ENCODE measurements at regions not wholly inside any gene's neighbourhood (a gene's known extent, or its start where the extent isn't known, plus 50 kb on each side); places are given as distances from the start of the nearest gene placed in this dataset.

DNA sequence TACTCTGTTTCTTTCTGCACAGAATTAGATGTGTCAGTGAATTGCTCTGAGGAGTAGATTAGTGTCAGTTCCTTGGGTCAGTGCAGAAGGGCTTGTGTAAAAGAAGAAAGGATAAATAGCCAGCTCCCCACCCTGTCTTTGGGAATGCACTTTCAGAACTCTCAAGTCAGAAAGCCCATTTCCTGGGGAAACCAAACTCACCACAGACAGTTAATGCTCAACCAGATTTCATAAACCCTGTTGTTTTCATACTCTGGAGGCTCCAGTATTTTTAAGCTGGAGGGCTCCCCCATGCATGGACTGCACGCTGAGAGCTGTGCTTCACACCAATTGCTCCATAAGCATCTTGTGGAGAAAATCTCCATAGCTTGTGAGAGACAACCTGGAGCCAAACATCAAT is 449.7 kb downstream of the CDH26 start:
- no peak for TF ChIP-seq POLR2AphosphoS5 (IDR thresholded peaks at IDR 0.05; ENCODE audit: low read depth, low read length)
- TF ChIP-seq TAF1 (IDR thresholded peaks at IDR 0.05; ENCODE audit: low read depth, low read length), result no peak
- TF ChIP-seq SPI1 (IDR thresholded peaks at IDR 0.05; ENCODE audit: low read depth, low read length), result no peak
- no peak for TF ChIP-seq POLR2A (IDR thresholded peaks at IDR 0.05; ENCODE audit: low read depth, low read length)
- TF ChIP-seq POU2F2 (IDR thresholded peaks at IDR 0.05; ENCODE audit: low read depth, low read length), result no peak
- no peak for TF ChIP-seq PAX5 (IDR thresholded peaks at IDR 0.05; ENCODE audit: insufficient read depth, low read length, severe bottlenecking)
- DNase-seq (ENCODE audit: insufficient read length, low spot score) (no peak), FAIRE-seq (no peak)

DNA sequence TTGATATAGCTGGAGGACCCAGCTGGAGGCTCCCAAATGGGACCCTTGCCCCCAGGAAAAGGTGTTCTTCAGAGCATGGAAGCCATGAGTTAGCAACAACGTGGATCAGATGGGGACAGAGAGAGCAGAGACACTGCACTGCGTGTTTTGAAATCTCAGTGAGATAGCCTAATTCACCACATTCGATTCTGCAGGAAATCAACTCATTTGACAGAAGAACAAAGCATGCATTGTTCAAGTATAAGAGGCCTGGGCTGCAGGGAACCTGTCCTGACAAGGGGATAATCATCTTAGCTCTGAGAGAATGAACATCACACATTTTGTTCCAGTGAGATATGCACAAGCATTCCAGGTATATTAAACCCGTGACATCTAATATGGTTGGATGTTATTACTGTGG is 450.2 kb downstream of the CDH26 start:
- DNase-seq (ENCODE audit: insufficient read length, low spot score) (no peak), FAIRE-seq (no peak)
- TF ChIP-seq POLR2A (IDR thresholded peaks at IDR 0.05; ENCODE audit: low read depth, low read length), result no peak
- TF ChIP-seq POU2F2 (IDR thresholded peaks at IDR 0.05; ENCODE audit: low read depth, low read length), result no peak
- no peak for TF ChIP-seq PAX5 (IDR thresholded peaks at IDR 0.05; ENCODE audit: insufficient read depth, low read length, severe bottlenecking)
- no peak for TF ChIP-seq TAF1 (IDR thresholded peaks at IDR 0.05; ENCODE audit: low read depth, low read length)

DNA sequence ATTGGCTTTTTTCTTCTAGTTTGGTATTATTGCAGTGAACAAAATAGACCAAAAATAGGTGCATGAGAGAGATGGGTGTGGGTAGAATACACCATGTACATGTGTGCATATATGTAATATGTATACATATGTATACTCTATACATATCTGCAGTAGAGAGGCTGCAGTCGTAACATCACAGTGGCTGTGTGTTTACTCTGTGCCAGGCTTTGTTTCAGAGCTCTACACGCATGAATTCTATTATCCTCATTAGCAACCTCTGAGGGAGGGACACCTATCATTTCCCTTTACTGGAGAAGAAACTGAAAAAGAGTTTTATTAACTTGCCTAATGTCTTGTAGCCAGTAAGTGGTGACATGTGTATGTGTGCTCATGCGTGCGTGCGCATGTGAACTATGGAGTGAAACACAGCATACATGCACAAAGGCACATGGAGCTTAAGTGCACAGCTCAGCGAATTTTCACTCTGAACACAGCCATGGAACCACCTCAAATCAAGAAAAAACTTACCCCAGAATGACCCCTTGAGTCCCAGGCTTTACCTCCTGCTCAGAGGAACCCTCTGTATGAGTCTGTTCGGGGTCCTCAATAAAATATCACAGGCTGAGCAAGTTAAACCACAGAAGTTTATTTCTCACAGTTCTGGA is 452.5 kb downstream of the CDH26 start:
- no peak for TF ChIP-seq PAX5 (IDR thresholded peaks at IDR 0.05; ENCODE audit: insufficient read depth, low read length, severe bottlenecking)
- TF ChIP-seq POU2F2 (IDR thresholded peaks at IDR 0.05; ENCODE audit: low read depth, low read length), result no peak
- TF ChIP-seq TAF1 (IDR thresholded peaks at IDR 0.05; ENCODE audit: low read depth, low read length), result no peak
- no peak for TF ChIP-seq POLR2A (IDR thresholded peaks at IDR 0.05; ENCODE audit: low read depth, low read length)
- no peak for TF ChIP-seq POLR2AphosphoS5 (IDR thresholded peaks at IDR 0.05; ENCODE audit: low read depth, low read length)
- no peak for TF ChIP-seq SPI1 (IDR thresholded peaks at IDR 0.05; ENCODE audit: low read depth, low read length)
- no peak for FAIRE-seq
- no peak for DNase-seq (ENCODE audit: insufficient read length, low spot score)

DNA sequence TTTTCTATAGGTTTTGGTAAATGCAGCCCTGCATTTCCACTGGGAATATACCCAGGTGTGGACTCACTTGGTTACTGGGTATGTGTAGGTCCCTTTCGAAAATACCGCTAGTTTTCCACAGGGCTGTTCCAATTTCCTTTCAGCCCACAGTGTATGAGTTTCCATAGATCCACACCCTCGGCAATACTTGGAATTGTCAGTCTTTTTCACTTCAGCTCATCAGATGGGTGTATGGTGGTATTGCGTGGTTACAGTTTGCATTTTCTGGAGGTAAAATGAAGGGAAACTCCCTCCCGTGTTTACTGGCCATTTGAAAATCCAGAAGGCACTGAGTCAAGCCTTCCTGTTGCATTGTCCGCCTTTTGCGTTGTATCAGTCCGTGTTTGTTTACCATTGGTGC is 453.6 kb downstream of the CDH26 start:
- DNase-seq (ENCODE audit: insufficient read length, low spot score) (no peak), FAIRE-seq (no peak)
- TF ChIP-seq POLR2AphosphoS5 (IDR thresholded peaks at IDR 0.05; ENCODE audit: low read depth, low read length), result no peak
- TF ChIP-seq PAX5 (IDR thresholded peaks at IDR 0.05; ENCODE audit: insufficient read depth, low read length, severe bottlenecking), result no peak
- TF ChIP-seq POU2F2 (IDR thresholded peaks at IDR 0.05; ENCODE audit: low read depth, low read length), result no peak
- no peak for TF ChIP-seq SPI1 (IDR thresholded peaks at IDR 0.05; ENCODE audit: low read depth, low read length)
- no peak for TF ChIP-seq POLR2A (IDR thresholded peaks at IDR 0.05; ENCODE audit: low read depth, low read length)
- no peak for TF ChIP-seq TAF1 (IDR thresholded peaks at IDR 0.05; ENCODE audit: low read depth, low read length)

DNA sequence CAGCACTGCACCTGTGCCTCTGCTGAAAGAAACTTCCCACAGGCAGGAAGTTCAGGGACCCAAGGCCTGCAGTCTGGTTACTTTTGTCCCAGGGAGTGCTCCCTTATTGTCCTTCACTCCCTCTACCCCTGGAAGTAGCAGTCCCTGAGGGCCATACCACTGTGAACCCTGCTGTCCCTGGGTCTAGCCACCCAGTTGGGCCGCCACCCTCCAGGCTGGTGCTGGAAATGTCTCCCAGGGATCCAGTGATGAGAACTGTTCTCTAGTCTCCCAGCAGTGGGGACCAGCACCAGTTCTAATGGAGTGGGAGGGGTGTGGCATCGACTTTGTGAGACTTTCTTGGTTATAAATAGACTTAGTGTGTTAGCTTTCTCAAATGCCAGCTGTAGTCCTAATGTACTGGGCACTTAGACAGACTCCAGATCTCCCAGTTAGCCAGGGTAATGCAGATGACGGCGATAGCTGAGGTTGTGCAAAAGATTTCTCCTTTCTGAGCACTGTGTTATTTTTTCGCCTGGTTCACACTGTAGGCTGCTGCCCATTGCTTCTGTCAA is 462.5 kb downstream of the CDH26 start:
- no peak for DNase-seq (ENCODE audit: insufficient read length, low spot score)
- no peak for FAIRE-seq
- no peak for TF ChIP-seq POU2F2 (IDR thresholded peaks at IDR 0.05; ENCODE audit: low read depth, low read length)
- TF ChIP-seq SPI1 (IDR thresholded peaks at IDR 0.05; ENCODE audit: low read depth, low read length), result no peak
- no peak for TF ChIP-seq TAF1 (IDR thresholded peaks at IDR 0.05; ENCODE audit: low read depth, low read length)
- TF ChIP-seq POLR2A (IDR thresholded peaks at IDR 0.05; ENCODE audit: low read depth, low read length), result no peak
- TF ChIP-seq PAX5 (IDR thresholded peaks at IDR 0.05; ENCODE audit: insufficient read depth, low read length, severe bottlenecking), result no peak
- TF ChIP-seq POLR2AphosphoS5 (IDR thresholded peaks at IDR 0.05; ENCODE audit: low read depth, low read length), result no peak

DNA sequence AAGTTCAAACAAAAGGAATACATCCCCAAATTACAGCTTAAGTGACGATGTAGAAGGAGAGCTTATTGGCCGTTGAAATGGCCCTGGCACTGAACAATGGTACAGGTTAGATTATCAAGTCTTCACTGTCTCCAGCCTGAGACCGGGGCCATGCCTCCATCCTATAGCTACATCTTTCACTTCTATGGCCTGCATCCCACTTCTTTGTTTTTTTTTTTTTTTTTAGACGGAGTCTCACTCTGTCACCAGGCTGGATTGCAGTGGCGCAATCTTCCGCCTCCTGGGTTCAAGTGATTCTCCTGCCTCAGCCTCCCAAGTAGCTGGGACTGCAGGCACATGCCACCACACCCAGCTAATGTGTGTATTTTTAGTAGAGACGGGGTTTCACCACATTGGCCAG is 464.6 kb downstream of the CDH26 start:
- no peak for FAIRE-seq
- TF ChIP-seq POLR2A (IDR thresholded peaks at IDR 0.05; ENCODE audit: low read depth, low read length) (no peak), SPI1 (IDR thresholded peaks at IDR 0.05; ENCODE audit: low read depth, low read length) (no peak), POU2F2 (IDR thresholded peaks at IDR 0.05; ENCODE audit: low read depth, low read length) (no peak), TAF1 (IDR thresholded peaks at IDR 0.05; ENCODE audit: low read depth, low read length) (no peak), POLR2AphosphoS5 (IDR thresholded peaks at IDR 0.05; ENCODE audit: low read depth, low read length) (no peak), PAX5 (IDR thresholded peaks at IDR 0.05; ENCODE audit: insufficient read depth, low read length, severe bottlenecking) (no peak)
- no peak for DNase-seq (ENCODE audit: insufficient read length, low spot score)

DNA sequence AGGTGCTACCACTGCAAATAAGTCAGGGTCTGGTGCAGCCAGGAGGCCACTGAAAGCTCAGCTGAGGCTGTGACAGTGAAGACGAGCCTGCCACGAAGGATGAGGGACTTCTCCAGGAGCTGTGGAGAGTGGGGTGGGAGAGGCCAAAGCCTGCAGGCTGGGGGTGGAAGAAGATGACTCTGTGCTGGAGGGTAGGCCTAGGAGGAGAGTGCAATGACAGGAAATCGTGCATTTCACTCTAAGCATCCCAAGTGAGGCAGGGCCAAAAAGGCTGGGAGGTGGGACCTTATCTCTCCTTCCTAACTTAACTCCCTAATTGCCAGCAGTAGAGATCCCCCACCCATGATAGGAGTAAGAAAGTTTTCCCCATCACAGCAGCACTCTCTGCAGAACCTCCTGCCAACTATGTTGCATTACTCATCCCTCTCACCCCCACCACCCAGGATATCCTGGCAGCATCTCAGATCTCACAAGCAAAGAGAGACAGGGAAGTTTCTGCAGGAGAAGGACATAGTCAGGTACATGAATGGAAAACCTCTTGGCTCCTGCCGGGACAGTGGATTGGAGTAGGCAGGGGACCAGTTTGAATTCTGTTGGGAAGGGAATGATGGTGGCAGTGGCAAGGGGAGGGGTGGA is 466.2 kb downstream of the CDH26 start:
- DNase-seq (ENCODE audit: insufficient read length, low spot score), result no peak
- FAIRE-seq, result no peak
- TF ChIP-seq POLR2AphosphoS5 (IDR thresholded peaks at IDR 0.05; ENCODE audit: low read depth, low read length) (no peak), POU2F2 (IDR thresholded peaks at IDR 0.05; ENCODE audit: low read depth, low read length) (no peak)

DNA sequence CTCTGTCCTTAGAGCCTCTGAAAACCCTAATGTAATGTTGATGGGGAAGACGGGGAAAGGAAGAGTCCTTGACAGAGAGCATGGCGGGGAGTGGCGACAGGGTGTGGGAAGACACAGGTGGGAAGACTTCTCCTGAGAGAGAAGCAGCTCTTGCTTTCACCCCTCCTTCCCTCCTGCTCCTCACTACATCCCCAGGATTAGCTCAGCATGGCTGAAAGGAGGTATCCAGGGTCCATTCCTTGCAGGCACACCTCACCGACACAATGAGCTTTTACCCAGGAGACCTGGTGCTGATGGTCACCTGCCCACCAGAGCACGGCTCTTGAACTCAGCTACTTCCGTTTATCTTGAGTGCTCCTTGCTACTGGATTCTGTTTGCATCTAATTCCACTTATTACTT is 469.3 kb downstream of the CDH26 start:
- FAIRE-seq, result no peak
- TF ChIP-seq SPI1 (IDR thresholded peaks at IDR 0.05; ENCODE audit: low read depth, low read length) (no peak), POU2F2 (IDR thresholded peaks at IDR 0.05; ENCODE audit: low read depth, low read length) (no peak), PAX5 (IDR thresholded peaks at IDR 0.05; ENCODE audit: insufficient read depth, low read length, severe bottlenecking) (no peak), TAF1 (IDR thresholded peaks at IDR 0.05; ENCODE audit: low read depth, low read length) (no peak), POLR2AphosphoS5 (IDR thresholded peaks at IDR 0.05; ENCODE audit: low read depth, low read length) (no peak), POLR2A (IDR thresholded peaks at IDR 0.05; ENCODE audit: low read depth, low read length) (no peak)
- DNase-seq (ENCODE audit: insufficient read length, low spot score), result no peak

DNA sequence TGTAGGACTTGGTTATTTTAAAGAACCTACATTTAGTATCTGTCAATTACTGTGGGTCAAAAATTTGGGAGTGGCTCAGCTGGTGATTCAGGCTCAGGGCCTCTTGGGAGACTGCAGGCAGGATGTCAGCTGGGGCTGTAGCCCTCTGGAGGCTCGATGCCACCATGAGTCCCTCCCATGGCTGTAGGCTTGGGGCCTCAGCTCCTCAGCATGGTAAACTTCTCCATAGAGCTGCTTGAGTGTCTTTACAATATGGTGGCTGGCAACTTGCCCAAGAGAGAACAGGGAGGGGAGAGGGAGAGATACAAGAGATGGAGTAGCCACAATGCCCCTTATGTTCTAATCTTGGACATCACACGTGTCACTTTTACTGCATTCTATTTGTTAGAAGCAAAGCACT is 470.4 kb downstream of the CDH26 start:
- DNase-seq (ENCODE audit: insufficient read length, low spot score), result no peak
- TF ChIP-seq POU2F2 (IDR thresholded peaks at IDR 0.05; ENCODE audit: low read depth, low read length) (no peak), SPI1 (IDR thresholded peaks at IDR 0.05; ENCODE audit: low read depth, low read length) (no peak), POLR2A (IDR thresholded peaks at IDR 0.05; ENCODE audit: low read depth, low read length) (no peak), TAF1 (IDR thresholded peaks at IDR 0.05; ENCODE audit: low read depth, low read length) (no peak), POLR2AphosphoS5 (IDR thresholded peaks at IDR 0.05; ENCODE audit: low read depth, low read length) (no peak)
- no peak for FAIRE-seq

Measured in GM12891 (cell line).